ENCODE measurements at regions not wholly inside any gene's neighbourhood (a gene's known extent, or its start where the extent isn't known, plus 50 kb on each side); places are given as distances from the start of the nearest gene placed in this dataset.

DNA sequence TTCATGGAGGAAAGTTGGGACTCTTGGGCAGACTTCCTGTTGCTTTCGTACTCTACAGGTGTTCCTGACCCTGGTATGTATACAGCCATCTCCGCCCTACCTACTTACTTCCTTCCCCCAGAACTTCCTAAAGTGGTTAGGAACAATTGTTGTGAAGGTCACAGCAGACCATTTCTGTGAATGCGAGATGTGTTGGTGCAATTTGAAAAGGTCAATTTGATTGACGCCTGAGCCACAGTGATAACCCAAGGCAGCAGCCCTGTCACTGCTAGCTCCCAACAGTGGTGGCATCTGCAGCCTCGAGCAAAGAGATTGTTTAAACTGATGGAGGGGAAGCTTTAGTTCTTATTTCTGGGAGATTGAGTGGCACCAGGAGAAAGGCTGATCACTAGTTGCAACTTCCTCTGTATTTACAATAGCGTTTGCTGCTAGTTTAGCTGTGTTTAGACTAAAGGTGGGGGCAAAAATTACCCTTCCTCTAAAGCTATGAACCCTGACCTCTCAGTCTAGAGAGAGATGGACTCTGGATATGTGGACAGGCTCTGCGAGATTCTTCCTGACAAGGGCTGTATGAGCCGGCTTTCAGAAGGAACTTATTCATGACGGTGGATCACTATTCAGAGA, 78.3 kb upstream of the MAP4K3 start:
- TF ChIP-seq, protein P1, sequence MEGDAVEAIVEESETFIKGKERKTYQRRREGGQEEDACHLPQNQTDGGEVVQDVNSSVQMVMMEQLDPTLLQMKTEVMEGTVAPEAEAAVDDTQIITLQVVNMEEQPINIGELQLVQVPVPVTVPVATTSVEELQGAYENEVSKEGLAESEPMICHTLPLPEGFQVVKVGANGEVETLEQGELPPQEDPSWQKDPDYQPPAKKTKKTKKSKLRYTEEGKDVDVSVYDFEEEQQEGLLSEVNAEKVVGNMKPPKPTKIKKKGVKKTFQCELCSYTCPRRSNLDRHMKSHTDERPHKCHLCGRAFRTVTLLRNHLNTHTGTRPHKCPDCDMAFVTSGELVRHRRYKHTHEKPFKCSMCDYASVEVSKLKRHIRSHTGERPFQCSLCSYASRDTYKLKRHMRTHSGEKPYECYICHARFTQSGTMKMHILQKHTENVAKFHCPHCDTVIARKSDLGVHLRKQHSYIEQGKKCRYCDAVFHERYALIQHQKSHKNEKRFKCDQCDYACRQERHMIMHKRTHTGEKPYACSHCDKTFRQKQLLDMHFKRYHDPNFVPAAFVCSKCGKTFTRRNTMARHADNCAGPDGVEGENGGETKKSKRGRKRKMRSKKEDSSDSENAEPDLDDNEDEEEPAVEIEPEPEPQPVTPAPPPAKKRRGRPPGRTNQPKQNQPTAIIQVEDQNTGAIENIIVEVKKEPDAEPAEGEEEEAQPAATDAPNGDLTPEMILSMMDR (conservative IDR thresholded peaks at IDR 0.05; ENCODE audit: low read length) = no peak
- TF ChIP-seq EZH2phosphoT487 (IDR thresholded peaks at IDR 0.05; ENCODE audit: borderline replicate concordance) = no peak

Measured in Loucy (cell line).